IMR-90 (cell line): ENCODE measurements at regions not wholly inside any gene's neighbourhood (a gene's known extent, or its start where the extent isn't known, plus 50 kb on each side); places are given as distances from the start of the nearest gene placed in this dataset.

Source experiments
- ATAC-seq: fragments of 200-7000 bp; cut with Tn5 transposase; 2 replicates; pipeline ENCODE4 v1.9.1; 2020; ENCODE audit warnings: low read depth, mild to moderate bottlenecking, moderate library complexity
- BruUV-seq: library from RNA; stranded (reverse); fragments of 400-500 nt; replicated peaks from 2 replicates; lab custom pipeline; 2021; lab: Mats Ljungman, UMichigan
- CTCF ChIA-PET: fragments of 300-600 bp; formaldehyde crosslinking; extraction: SDS; loops from one replicate; lab custom pipeline; 2021; ENCODE audit warnings: antibody characterized with exemption; lab: Yijun Ruan, JAX
- POLR2A ChIA-PET: fragments of 300-600 bp; sonication (Branson Sonifier 250); formaldehyde crosslinking; loops from one replicate; lab custom pipeline; 2022; ENCODE audit warnings: antibody characterized with exemption; ENCODE audit not compliant: unreplicated experiment; lab: Charles Lee
- DNase-seq: peaks from one replicate; pipeline ENCODE4 v3.0.0; 2013
- H2AFZ ChIP-seq: replicated peaks from 2 replicates; pipeline ENCODE3; 2013; ENCODE audit warnings: low read length, mild to moderate bottlenecking; ENCODE audit not compliant: poor library complexity
- H2AK5ac ChIP-seq: 2 replicates; pipeline ENCODE4 v1.6.1; 2013; ENCODE audit warnings: low read depth, low read length, inconsistent platforms
- H2AK9ac ChIP-seq: replicated peaks from 2 replicates; pipeline ENCODE3; 2013; ENCODE audit warnings: mild to moderate bottlenecking, low read depth, low read length, moderate library complexity; ENCODE audit not compliant: poor library complexity
- H2BK120ac ChIP-seq: 2 replicates; pipeline ENCODE4 v1.6.1; 2013; ENCODE audit warnings: low read depth, low read length, inconsistent platforms
- H2BK15ac ChIP-seq: 3 replicates; pipeline ENCODE4 v1.6.1; 2013; ENCODE audit warnings: low read depth, low read length, inconsistent platforms
- H2BK20ac ChIP-seq: 2 replicates; pipeline ENCODE4 v1.6.1; 2013; ENCODE audit warnings: low read depth, mild to moderate bottlenecking, inconsistent platforms, low read length, moderate library complexity
- H2BK5ac ChIP-seq: 2 replicates; pipeline ENCODE4 v1.6.1; 2013; ENCODE audit warnings: mild to moderate bottlenecking, low read depth, low read length, inconsistent platforms; ENCODE audit not compliant: poor library complexity, severe bottlenecking
- H3K14ac ChIP-seq: replicated peaks from 2 replicates; pipeline ENCODE4 v1.6.1; 2013; ENCODE audit warnings: low read depth, low read length, inconsistent platforms
- H3K18ac ChIP-seq: 2 replicates; pipeline ENCODE4 v1.6.1; 2013; ENCODE audit warnings: low read depth, low read length, control low read depth
- H3K23ac ChIP-seq: 2 replicates; pipeline ENCODE4 v1.6.1; 2013; ENCODE audit warnings: low read depth, low read length, inconsistent platforms
- H3K27ac ChIP-seq: 2 replicates; pipeline ENCODE4 v1.5.1; 2013; ENCODE audit warnings: mild to moderate bottlenecking, control low read depth, low read length; ENCODE audit not compliant: insufficient read depth
- H3K27me3 ChIP-seq: 2 replicates; pipeline ENCODE4 v1.6.1; 2013; ENCODE audit warnings: low read length; ENCODE audit not compliant: control insufficient read depth, insufficient read depth
- H3K36me3 ChIP-seq: 2 replicates; pipeline ENCODE4 v1.6.1; 2013; ENCODE audit warnings: low read length, mixed read lengths; ENCODE audit not compliant: control insufficient read depth, insufficient read depth
- H3K4ac ChIP-seq: 2 replicates; pipeline ENCODE4 v1.6.1; 2013; ENCODE audit warnings: low read depth, low read length, inconsistent platforms
- H3K4me1 ChIP-seq: 2 replicates; pipeline ENCODE4 v1.6.1; 2013; ENCODE audit warnings: low read length, mixed read lengths; ENCODE audit not compliant: control insufficient read depth, insufficient read depth
- H3K4me2 ChIP-seq: 2 replicates; pipeline ENCODE4 v1.6.1; 2013; ENCODE audit warnings: low read depth, mild to moderate bottlenecking, control low read depth, low read length, moderate library complexity
- H3K4me3 ChIP-seq: 2 replicates; pipeline ENCODE4 v1.5.1; 2013; ENCODE audit warnings: low read depth, mild to moderate bottlenecking, control low read depth, low read length, moderate library complexity; ENCODE audit not compliant: insufficient read depth
- H3K56ac ChIP-seq: 2 replicates; pipeline ENCODE4 v1.6.1; 2013; ENCODE audit warnings: low read length, inconsistent platforms; ENCODE audit not compliant: insufficient read depth; ENCODE audit errors: extremely low read depth
- H3K79me1 ChIP-seq, 2 experiments: 2 replicates each; pipeline ENCODE4 v1.6.1; 2013; ENCODE audit warnings: low read length in 2 of 2, inconsistent platforms in 1 of 2, low read depth in 1 of 2
- H3K9ac ChIP-seq: 2 replicates; pipeline ENCODE4 v1.6.1; 2013; ENCODE audit warnings: low read depth, low read length, control low read depth
- H3K9me1 ChIP-seq: 2 replicates; pipeline ENCODE4 v1.6.1; 2013; ENCODE audit warnings: low read length, inconsistent platforms; ENCODE audit not compliant: insufficient read depth
- H3K9me3 ChIP-seq: 2 replicates; pipeline ENCODE4 v1.6.1; 2013; ENCODE audit warnings: low read length; ENCODE audit not compliant: control insufficient read depth, insufficient read depth
- H4K20me1 ChIP-seq: 2 replicates; pipeline ENCODE4 v1.6.1; 2013; ENCODE audit warnings: low read length, inconsistent platforms; ENCODE audit not compliant: insufficient read depth
- H4K5ac ChIP-seq: 2 replicates; pipeline ENCODE4 v1.6.1; 2013; ENCODE audit warnings: mild to moderate bottlenecking, low read depth, low read length, control low read depth
- H4K8ac ChIP-seq, 2 experiments: 2 replicates each; pipeline ENCODE4 v1.6.1; 2013; ENCODE audit warnings: low read depth in 2 of 2, low read length in 2 of 2, control low read depth in 1 of 2, inconsistent platforms in 1 of 2
- H4K91ac ChIP-seq: 2 replicates; pipeline ENCODE4 v1.6.1; 2013; ENCODE audit warnings: low read depth, low read length, inconsistent platforms; ENCODE audit not compliant: insufficient read depth
- BHLHE40 ChIP-seq: fragments of 150-350 bp; IDR thresholded peaks from 2 replicates; pipeline ENCODE4 v1.6.1; 2016; ENCODE audit warnings: mild to moderate bottlenecking, low read depth, low read length
- CEBPB ChIP-seq: IDR thresholded peaks from 2 replicates; pipeline ENCODE4 v1.6.1; 2012; ENCODE audit warnings: low read depth, low read length, improper control_type of control experiment
- CHD1 ChIP-seq: IDR thresholded peaks from 2 replicates; pipeline ENCODE4 v1.6.1; 2012; ENCODE audit warnings: low read depth, low read length, improper control_type of control experiment
- CTCF ChIP-seq: conservative IDR thresholded peaks from 2 replicates; pipeline ENCODE4 v1.5.1; 2012; ENCODE audit warnings: mild to moderate bottlenecking, low read depth, low read length, improper control_type of control experiment
- ELK1 ChIP-seq: fragments of 150-350 bp; IDR thresholded peaks from 2 replicates; pipeline ENCODE4 v1.6.1; 2016; ENCODE audit warnings: low read depth, mild to moderate bottlenecking, low read length, moderate library complexity, borderline replicate concordance
- FOS ChIP-seq: fragments of 150-350 bp; IDR thresholded peaks from 2 replicates; pipeline ENCODE4 v1.6.1; 2016; ENCODE audit warnings: low read depth, low read length
- MAFK ChIP-seq: IDR thresholded peaks from 2 replicates; pipeline ENCODE4 v1.6.1; 2012; ENCODE audit warnings: low read depth, low read length, improper control_type of control experiment
- MAZ ChIP-seq: IDR thresholded peaks from 2 replicates; pipeline ENCODE4 v1.6.1; 2012; ENCODE audit warnings: low read depth, mild to moderate bottlenecking, low read length, improper control_type of control experiment, moderate library complexity, borderline replicate concordance
- MXI1 ChIP-seq: IDR thresholded peaks from 2 replicates; pipeline ENCODE4 v1.6.1; 2012; ENCODE audit warnings: low read depth, mild to moderate bottlenecking, low read length, moderate library complexity, borderline replicate concordance
- NFE2L2 ChIP-seq: fragments of 150-350 bp; IDR thresholded peaks from 2 replicates; pipeline ENCODE4 v1.6.1; 2016; ENCODE audit warnings: low read depth, mild to moderate bottlenecking, low read length
- POLR2A ChIP-seq: IDR thresholded peaks from 2 replicates; pipeline ENCODE4 v1.6.1; 2012; ENCODE audit warnings: mild to moderate bottlenecking, low read depth, low read length
- RAD21 ChIP-seq: IDR thresholded peaks from 2 replicates; pipeline ENCODE4 v1.6.1; 2012; ENCODE audit warnings: low read length, improper control_type of control experiment
- RCOR1 ChIP-seq: IDR thresholded peaks from 2 replicates; pipeline ENCODE4 v1.6.1; 2012; ENCODE audit warnings: mild to moderate bottlenecking, low read length, improper control_type of control experiment; ENCODE audit not compliant: insufficient replicate concordance
- RFX5 ChIP-seq: IDR thresholded peaks from 2 replicates; pipeline ENCODE4 v1.8.0; 2012; ENCODE audit warnings: low read depth, mild to moderate bottlenecking, low read length, moderate library complexity
- SMC3 ChIP-seq: fragments of 150-350 bp; IDR thresholded peaks from 2 replicates; pipeline ENCODE4 v1.6.1; 2016; ENCODE audit warnings: low read depth, mild to moderate bottlenecking, antibody characterized with exemption, low read length, moderate library complexity
- USF2 ChIP-seq: fragments of 150-350 bp; IDR thresholded peaks from 2 replicates; pipeline ENCODE4 v1.6.1; 2017; ENCODE audit warnings: mild to moderate bottlenecking, antibody characterized with exemption, low read length, low read depth
- WGBS, 2 experiments: methylation state at CpG; one replicate each; pipeline versions ENCODE4 v1.1.5 to v1.1.7; 2013; ENCODE audit warnings: missing lambda C conversion rate in 2 of 2; ENCODE audit not compliant: insufficient read length in 1 of 2; ENCODE audit errors: extremely low coverage in 2 of 2; 5-methylcytosine and 5-hydroxymethylcytosine counted together
- dilution Hi-C: fragments of 300-500 bp; cut with HindIII; formaldehyde crosslinking; loops from one replicate; pipeline ENCODE4 v1.14.3; 2018; ENCODE audit warnings: low sequenced_read_pairs; ENCODE audit not compliant: unreplicated experiment
- in situ Hi-C: fragments of 300-500 bp; cut with MboI; formaldehyde crosslinking; loops from 3 replicates; pipeline ENCODE4 v1.14.3; 2019; ENCODE audit warnings: low sequenced_read_pairs, inconsistent platforms, mixed read lengths
- intact Hi-C: fragments of 100-400 bp; cut with micrococcal nuclease; formaldehyde crosslinking; loops from 2 replicates; pipeline ENCODE4 v1.10.0; 2022

- H3K4me3 ChIP-seq: no peak overlapping the region
- no peak overlapping the region for H3K56ac ChIP-seq
- no peaks in the 10 kb centered on the region for H3K4me1 ChIP-seq
- no peak overlapping the region for H3K23ac ChIP-seq
- H2BK15ac ChIP-seq: no peak overlapping the region
- no peak for DNase-seq
- H2AK5ac ChIP-seq: no peak overlapping the region
- H3K27ac ChIP-seq: no peak overlapping the region
- H4K8ac ChIP-seq: no peak overlapping the region
- H4K91ac ChIP-seq: no peak overlapping the region
- H3K9me1 ChIP-seq: no peaks in the 10 kb centered on the region
- no peak overlapping the region for H4K5ac ChIP-seq
- ChIA-PET POLR2A (no interaction called here), CTCF (no interaction called here)
- H2BK120ac ChIP-seq: no peak overlapping the region
- no peak overlapping the region for H3K14ac ChIP-seq
- ATAC-seq: no peak
- 0% methylated on average over 1 of the region's 3 CpGs; no CpG with 5 or more reads in 1 of the 2 experiments for WGBS, 2 experiments
- BruUV-seq: no TSS peak
- H3K18ac ChIP-seq: no peak overlapping the region
- H3K9ac ChIP-seq: no peak overlapping the region
- H3K4ac ChIP-seq: no peak overlapping the region
- H3K9me3 ChIP-seq: no peaks in the 10 kb centered on the region
- dilution Hi-C loops: no loop called here
- intact Hi-C loops: no loop called here
- no peak for TF ChIP-seq FOS
- TF ChIP-seq SMC3: no peak
- no peak for TF ChIP-seq RCOR1
- TF ChIP-seq RAD21: no peak
- no peak for TF ChIP-seq USF2
- no peak for TF ChIP-seq CEBPB
- no peak for TF ChIP-seq MAFK
- no peak for TF ChIP-seq BHLHE40
- no peak for TF ChIP-seq MXI1
- TF ChIP-seq RFX5: no peak
- TF ChIP-seq POLR2A: no peak
- TF ChIP-seq CHD1: no peak
- TF ChIP-seq NFE2L2: no peak
- no peak for TF ChIP-seq ELK1
- no peak for TF ChIP-seq CTCF
- TF ChIP-seq MAZ: no peak
- no peaks in the 10 kb centered on the region for H3K27me3 ChIP-seq
- H2BK20ac ChIP-seq: no peak overlapping the region
- no peaks in the 10 kb centered on the region for H3K79me1 ChIP-seq
- H2AFZ ChIP-seq: no peak overlapping the region
- H2BK5ac ChIP-seq: no peak overlapping the region
- no peak overlapping the region for H2AK9ac ChIP-seq
- H4K20me1 ChIP-seq: no peaks in the 10 kb centered on the region
- in situ Hi-C loops: no loop called here
- H3K4me2 ChIP-seq: no peak overlapping the region
- no peaks in the 10 kb centered on the region for H3K36me3 ChIP-seq
These were observed 545.9 kb upstream of the GCFC2 start for GRCh38 chr2:76256458-76257088.
